ENCODE measurements at regions not wholly inside any gene's neighbourhood (a gene's known extent, or its start where the extent isn't known, plus 50 kb on each side); places are given as distances from the start of the nearest gene placed in this dataset.

DNA sequence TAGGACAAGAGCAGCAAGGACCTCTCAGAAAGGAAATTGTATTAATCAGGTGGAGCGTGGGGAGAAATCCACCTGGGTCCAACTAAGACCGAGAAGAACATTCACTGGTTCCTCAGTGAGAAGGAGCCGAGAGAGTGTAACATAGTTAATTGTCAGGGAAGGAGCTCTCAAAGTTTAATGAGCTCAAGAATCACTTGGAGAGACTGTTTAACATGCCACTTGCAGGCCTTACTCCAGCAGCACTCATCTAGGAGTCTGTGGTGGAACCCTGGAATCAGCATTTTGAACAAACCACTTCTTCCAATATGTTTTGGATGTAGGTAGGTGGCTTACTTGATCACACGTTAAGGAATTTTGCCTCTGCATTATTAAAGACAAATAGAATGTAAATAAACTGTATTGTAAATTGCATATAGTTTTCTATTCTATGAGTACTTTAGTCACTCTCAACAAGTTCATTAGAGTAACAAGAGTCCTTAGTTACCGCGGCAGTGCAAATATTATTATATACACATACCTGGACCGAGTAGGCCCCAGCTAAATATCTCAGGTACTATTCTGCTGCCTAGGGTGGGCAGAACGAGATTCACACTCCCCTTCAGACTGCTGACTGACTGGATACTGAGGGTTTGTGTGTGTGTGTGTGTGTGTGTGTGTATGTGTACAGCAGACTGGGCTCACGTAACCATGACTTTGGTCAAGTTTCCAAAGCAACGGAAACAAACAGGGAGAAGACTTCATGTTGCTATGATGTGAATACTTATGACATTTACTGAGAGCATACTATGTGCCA lies 203.2 kb upstream of the USP24 start:
- DNase-seq: no peak

DNA sequence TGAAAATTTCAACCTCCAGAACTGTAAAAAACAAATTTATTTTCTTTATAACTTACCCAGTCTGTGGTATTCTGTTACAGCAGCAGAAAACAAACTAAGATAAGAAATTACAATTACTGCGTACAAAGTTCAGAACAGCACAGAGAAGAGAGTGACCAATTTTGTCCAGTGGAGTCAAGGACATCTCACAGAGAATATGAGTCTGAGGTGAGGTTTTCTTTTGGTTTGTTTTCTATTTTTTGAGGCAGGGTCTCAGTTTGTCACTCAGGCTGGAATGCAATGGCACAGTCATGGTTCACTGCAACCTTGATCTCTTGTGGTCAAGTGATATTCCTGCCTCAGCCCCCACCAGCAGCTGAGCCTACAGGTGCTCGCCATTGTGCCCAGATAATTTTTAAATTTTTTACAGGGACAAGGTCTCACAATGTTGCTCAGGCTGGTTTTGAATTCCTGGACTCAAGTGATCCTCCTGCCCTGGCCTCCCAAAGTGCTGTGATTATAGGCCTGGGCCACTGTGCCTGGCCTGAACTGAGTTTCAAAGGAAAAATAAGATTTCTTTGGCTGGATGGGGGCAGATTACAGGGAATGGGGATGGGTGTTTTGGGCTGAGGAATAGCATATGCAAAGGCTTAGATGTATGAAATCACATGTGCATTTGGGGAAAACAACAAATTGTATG lies 201.1 kb upstream of the USP24 start:
- DNase-seq: no peak

DNA sequence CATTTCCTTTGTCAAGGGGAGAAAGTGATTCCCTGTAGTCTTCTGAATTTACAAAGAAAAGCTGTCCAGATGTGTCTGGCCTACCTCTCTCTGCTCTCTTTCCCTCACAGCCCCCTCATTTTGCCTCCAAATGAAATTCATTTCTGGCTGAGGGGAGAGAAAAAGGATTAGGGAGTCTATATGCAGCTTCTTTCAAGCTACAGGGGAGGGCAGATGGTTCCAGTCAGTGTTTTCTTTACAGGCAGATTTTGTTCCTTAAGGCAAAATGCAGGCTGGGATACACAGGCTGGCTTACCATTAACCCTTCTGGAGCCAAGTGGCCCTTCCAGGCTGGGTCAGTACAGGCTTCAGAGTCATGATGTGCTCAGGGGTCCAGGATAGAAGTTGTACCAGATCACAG lies 198.1 kb upstream of the USP24 start:
- no peak for DNase-seq

DNA sequence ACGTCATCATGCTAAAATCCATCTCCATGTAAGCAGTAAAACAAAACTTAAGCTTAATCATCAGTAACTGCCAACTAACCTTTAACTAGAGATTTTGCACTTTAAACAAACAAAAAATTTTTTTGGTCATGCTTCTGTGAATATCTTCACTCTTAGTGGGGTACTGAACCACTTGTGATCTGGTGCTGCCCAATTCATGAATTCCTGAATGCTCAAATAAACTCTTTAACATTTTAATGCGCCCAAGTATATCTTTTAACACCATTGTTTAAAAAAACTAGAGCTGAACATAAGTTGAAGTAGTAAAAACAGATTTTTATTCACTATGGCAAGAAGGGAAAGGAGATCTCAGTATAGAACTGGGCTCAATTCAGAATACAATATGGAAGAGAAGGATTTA lies 196.9 kb upstream of the USP24 start:
- no peak for DNase-seq

DNA sequence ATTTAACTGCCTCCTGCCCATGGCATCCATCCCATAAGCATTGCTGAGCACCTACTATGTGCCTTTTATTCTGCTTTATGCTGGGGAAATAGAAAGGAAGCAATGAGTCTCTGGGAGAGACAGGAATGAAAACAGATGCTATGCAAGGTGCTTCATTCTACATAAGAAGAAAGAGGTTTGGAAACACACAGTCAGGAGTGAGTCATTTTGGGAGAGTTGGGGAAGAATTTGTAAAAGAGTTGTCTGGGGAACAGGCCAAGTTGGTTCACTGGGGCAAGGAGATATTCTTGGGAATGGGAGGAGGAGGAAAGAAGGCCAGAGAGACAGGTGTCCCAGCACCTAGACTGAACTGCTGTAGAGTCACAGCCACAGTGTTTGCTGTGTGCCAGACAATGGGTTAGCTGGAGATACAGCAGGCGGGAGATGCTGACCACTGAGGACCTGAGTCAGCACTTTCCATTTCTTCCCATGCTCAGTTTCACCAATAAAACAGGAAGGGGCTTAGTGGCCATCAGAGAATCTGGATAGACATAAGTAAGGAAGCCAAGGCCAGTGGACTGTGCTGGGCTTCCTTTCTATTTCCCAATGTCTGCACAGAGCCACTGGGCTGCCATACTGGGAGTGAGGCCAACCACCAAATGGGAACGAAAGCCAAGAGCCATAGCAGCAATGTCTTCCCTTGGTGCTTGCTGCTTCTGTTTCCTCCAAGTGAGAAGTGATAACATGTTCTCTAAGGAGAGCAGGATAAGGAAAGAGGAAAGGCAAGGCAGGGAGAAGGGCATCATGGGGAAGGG lies 187.7 kb upstream of the USP24 start:
- no peak for DNase-seq

DNA sequence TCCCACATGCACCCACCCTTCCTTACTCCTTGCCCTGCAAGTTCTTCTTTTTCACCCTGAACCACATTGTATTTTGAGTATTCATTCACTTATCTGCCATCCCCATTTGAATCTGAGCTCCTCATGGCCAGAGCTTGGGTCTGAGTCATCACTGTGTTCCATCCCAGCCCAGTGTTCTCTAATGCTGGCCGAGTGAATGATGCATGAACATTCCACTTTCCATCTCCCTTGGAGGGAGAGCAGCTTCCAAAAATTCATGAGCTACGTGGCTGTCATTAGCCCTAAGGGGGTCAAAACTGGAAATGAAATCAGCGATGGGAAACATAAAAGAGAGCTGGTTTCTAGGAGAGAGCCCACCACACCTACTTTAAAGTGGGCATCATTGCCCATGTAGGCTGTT lies 187.0 kb upstream of the USP24 start:
- no peak for DNase-seq

DNA sequence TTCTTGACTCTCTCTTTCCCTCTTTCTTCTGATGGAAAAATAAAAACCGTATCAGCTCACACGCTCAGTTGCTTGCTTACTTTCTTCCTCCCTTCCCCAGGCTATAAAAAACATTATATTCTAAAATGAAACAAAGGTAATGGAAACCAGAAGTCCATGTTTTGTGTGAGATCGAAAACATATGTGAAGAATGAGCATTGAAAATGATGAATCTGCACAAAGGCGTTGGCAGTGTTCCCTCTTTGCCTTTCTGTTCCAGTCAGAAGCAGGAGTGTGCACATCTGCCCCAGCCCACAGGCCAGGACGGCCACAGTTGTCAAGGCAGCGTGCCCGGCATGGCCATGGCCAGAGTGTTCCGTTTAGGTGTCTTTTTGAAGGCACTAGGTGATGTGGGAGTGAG lies 185.3 kb upstream of the USP24 start:
- no peak for DNase-seq

DNA sequence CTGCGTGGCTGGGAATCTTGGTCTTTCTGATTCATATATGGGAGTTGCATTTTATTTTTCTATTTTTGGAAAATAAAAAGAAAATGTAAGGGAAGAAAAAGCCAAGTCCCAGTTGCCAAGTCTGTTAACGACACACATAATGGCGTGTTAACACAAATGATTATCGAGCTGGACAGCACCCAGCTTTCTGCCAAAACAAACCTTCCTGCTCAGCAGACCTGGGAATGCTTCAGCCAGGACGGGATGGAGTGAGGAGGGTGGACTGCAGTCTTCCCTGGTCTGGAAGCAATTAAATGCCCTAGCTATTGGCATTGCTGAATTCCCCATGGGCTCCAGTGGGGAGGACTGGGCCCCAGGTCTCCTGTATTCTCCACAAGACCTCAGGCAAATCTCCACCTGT lies 184.2 kb upstream of the USP24 start:
- DNase-seq: no peak

DNA sequence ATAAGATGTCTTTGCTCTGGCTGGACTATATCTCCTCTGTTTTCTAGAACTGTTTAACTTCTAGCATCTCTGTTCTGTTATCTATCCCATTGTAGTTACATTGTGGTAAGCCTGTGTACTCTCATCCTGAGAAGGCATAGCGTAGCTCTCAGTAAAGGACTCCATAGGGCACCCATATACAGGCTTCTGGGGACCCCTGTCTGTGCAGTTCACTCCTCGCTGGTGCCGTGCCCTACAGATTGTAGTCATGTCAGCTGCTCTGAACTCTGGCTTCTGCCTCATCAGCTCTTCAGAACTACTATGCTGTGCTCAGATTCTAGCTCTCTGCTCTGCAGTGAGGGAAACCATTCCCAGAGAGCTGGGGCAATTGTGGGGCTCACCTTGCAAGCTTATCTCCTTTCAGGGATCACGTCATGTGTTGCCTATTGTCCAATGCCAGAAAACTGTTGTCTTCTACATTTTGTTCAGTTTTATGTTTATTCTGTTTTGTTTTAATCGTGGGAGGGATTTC lies 181.3 kb upstream of the USP24 start:
- no peak for DNase-seq

DNA sequence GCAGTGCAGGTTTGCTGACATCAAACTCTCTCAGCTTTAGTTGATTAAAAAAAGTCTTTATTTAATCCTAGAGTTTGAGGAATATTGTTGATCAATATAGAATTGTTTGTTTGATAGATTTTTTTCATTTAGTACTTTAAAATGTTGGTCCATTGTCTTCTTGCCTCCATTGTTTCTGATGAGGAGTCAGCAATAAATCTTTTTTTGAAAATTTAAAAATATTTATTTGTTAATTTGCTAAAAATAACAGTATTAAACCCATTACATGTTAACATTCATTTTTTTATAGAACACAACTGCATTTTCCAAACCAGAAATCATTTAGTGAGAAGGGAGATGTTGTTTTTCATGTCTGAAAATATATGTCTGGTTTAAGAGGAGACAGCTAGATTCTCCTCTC lies 173.8 kb upstream of the USP24 start:
- DNase-seq: no peak

DNA sequence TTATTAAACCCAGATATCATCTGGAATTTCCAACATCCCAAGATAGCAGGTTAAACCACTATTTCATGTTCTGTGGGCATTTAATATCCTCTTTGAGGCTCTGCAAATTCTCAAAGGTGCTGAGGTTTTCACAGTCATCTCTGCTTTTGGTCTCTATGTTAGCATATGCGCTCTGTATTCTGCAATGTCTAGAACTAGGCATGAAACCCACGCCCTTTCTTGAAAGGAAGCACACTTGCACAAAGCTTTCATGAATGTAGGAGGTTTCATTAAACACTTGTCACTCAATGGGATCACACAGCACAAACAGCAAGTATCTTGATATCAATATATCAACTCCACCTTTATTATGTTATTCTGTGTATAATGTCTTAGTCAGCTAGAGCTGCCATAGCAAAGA lies 172.0 kb upstream of the USP24 start:
- no peak for DNase-seq

DNA sequence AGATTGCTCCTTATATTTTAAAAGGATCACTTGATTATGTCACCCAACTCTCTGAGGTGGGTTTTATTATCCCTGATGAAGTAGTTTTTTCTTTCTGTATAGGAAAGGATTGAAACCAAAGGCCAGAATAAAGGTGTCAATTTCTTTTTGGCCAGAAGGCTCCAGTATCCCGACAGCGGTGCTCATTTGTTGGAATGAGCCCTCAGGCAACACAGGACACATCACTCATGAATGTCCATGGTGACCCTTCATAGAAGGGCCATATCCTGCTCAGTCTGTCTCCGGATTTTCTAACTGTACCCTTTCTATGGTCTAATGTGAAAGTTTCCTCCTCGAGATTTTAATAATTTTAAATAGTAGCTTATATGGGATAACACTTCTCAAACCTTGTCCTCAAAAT lies 171.3 kb upstream of the USP24 start:
- no peak for DNase-seq

DNA sequence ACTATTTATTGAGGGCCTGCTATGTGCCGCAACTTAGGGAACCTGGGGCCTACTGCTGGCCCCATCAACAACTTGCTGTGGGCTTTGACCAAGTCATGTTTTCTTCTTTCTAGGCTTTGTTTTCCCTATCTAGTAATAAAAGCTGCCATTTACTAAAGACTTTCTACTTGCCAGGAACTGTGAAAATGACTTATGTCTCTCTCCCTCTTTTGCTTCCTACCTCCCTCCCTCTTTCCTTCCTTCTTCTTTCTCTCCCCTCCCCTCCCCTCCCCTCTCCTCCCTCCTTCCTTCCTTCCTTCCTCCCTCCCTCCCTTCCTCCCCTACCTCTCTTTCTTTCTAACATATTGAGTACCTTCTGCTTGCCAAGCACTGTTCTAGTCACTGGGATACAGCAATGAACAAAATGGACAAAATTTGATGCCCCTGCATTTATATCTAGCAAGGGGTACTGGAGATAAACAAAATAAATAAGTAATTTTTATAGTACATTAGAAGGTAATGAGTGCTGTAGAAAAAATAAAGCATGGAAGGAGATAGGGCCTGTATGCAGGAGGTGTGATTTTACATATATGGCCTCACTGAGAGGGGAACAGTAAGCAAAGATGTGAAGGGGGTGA lies 170.3 kb upstream of the USP24 start:
- no peak for DNase-seq

DNA sequence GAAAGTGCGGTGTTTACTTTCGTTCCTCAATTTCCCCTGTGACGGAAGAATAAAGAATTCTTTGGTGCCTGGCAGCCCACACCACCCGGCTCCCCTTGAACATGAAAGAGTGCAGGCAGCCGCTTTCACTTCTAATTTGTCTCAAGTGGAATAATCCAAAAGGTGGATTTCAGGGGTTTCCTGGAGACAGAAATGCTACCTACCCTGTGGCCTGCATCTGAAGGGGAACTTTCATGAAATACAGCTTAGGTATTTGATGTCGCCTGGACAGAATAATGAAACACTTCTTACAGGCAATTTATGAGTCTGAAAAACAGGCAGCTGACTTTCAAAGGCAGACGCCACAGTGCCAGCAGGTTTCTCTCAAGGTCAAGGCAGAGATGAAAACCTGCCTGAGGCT lies 169.5 kb upstream of the USP24 start:
- no peak for DNase-seq

DNA sequence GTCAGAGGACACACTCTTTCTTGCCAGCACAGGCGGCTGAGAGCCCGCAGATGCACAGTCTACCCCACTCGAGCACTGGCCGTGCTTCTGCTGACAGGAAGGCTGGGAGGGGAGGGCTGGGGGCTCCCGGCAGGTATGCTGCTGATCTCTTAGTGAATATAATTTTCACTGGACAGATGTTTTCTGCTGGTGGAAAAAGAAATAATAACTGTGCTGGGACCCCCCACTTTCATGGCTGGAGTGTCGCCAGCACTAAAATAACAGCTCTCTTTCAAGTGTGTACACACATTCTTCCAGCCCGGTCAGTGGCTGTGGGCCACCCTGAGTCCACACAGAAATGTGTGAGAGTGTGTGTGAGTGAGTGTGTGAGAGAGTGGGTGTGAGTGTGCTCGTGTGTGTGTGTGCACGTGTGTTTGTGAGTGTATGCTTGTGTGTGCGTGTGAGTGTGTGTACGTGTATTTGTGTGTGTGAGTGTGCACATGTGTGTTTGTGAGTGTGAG lies 167.7 kb upstream of the USP24 start:
- no peak for DNase-seq

DNA sequence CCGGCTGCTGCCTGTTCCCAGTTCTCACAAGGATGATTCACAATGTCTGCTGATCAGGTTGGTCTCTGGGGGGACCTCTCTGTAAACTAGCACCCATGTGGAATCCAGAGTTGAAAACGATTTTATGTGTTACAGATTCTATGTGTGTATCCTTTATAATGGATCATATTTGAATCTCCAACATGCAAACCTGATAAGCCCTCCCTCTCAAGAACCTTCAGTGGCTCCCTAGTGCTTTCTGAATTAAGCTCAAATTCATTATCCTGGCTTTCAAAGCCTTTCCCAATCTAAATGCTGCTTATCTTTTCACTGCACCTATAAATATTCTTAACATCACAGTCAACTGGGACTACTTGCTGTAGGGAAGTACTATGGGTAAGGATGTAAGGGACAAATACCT lies 166.8 kb upstream of the USP24 start:
- DNase-seq: no peak

DNA sequence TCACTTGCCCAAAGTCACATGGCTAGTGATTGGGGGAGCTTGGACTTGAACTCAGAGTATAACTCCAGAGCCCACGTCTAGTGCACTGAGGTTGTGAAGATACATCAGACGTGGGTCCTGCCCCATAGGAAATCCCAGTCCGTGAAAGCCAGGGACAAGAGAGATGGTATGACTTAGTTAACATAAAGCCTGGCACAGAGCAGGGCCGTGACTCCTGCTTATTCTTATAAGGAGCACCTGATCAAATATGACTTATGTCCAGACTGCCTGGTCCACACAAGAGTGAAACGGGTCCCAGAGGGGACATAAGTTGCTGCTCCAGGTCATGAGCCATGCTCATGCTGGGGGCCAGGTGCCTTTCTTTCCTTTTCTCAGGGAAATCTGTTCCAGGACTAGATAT lies 166.3 kb upstream of the USP24 start:
- no peak for DNase-seq

DNA sequence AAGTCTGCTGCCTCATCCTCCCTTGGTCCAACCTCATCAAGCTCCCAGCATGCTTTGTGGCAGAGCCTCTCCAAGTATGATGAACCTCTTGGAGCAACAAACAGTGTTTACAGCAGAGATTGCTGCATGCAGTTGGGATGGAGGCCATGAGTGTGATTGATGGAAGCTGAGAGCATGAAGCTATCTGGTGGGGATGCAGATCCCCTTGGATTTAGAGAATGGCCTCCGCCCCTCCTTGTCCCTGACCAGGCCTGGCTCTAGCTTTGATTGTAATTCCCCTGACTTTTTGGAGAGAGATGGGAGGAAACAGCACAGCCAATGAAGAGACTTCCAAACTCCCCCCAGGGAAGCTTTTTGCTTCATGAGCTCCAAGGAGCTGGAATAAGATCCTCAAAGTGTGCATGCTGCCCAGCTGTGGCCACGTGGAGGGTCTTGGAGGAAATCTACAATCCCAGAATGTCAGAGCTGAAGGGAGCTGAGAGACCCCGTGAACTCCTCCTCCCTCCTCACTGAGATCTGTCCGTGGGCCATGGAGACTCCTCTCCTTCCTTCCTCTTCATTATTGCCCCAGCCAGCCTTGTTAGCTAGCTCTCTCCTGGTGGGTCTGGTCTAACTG lies 165.3 kb upstream of the USP24 start:
- no peak for DNase-seq

DNA sequence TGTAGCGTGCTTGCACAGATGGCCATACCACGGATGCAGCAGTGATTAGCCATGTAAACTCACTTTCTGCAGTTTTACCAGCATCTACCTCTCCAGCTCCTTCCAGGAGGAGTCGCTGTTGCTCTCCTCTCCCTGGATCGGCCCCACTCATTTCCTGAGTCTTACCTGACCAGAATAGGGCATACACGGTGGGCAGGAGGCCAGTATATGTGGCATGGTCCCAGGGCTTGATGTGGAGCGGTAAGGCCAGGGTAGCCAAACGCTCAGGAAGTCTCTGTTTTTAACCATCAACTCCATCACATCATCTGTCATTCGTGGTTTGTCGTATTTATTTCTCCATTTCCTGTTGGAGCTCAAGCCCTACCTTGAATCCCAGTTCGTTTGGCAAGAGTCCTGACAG lies 163.4 kb upstream of the USP24 start:
- no peak for DNase-seq

DNA sequence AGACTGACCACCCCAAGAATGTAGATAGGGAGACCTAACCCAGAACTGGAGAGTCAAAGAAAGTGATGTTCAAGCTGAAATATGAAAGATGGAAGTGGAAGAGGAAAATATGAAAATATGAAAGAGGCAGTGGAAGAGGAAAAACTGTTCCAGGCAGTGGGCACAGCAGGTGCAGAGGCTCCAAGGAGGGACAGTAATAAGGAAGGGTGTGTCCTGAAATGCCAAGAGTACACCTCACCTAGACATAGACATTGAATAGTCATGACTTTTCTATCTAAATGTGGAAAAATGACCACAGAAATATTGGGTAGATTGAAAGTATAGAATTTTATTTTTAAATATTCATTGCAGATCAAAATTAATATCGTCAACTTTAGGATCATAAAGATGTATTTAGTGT lies 161.7 kb upstream of the USP24 start:
- no peak for DNase-seq

DNA sequence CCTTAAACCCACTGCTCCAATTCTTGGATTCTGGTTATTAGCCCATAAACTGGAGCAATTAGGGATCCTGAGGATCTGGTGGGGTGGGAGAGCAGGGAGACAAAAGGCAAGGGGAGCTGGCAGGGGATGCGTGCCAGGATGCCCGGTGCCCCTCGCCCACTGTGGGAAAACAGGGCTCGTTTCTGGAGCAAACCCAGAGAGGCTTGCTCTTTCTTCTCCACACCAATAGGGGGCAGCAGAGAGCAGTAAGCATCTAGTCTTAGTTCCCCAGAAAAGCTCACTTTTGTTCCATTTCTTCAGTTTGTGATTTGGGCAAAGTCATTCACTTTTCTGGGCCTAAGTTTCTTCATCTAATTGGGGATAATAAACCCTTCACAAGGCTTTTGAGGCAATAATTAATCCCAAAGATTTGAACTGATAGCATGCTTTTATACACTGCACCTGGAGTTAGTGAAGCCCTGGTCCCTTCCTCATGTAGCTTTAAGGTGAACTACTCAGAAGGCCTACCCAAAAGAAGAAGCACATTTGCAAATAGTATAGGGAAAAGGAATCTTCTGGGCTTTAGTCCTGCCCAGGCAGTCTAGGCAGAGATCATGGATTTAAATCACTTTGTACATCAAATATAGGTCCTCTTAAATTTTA lies 160.6 kb upstream of the USP24 start:
- no peak for DNase-seq

Data from GDM1 (cell line).